Vagina (tissue), 2 donors: ENCODE measurements at regions not wholly inside any gene's neighbourhood (a gene's known extent, or its start where the extent isn't known, plus 50 kb on each side); places are given as distances from the start of the nearest gene placed in this dataset.

Source experiments
- POLR2A ChIP-seq, 2 donors: fragments of 450-650 bp; IDR thresholded peaks; one replicate each; pipeline ENCODE4 v1.6.1; 2017; ENCODE audit warnings: antibody characterized with exemption in 2 of 2, mild to moderate bottlenecking in 2 of 2, moderate library complexity in 2 of 2
- TF ChIP-seq, protein P1 (sequence below), 3 experiments: fragments of 450-650 bp in 2 of 3; fragments of 200-600 bp in 1 of 3; sonication (generic) in 1 of 3; IDR thresholded peaks; one replicate each; pipeline ENCODE4 v1.5.1; 2017 to 2019; ENCODE audit warnings: antibody characterized with exemption in 3 of 3, mild to moderate bottlenecking in 2 of 3, moderate library complexity in 2 of 3

DNA sequence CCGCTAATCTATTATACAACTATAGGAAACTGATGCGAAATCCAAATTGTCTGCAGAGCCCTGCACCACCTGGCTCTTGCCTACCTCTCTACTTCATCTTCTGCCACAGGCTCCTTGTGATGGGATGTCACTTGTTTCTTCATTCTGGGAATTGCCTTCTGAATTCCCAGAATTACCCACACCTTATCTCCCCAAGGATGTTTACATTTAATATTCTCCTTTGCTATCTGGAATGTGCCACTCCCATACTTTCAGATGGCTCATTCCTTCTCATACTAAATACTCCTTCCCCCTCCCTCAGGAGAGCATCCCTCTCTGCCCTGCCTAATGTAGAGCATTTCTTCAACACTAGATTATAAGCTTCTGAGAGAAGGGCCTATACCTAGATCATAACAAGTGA is 573.1 kb downstream of the GALC start:
- TF ChIP-seq, protein P1, sequence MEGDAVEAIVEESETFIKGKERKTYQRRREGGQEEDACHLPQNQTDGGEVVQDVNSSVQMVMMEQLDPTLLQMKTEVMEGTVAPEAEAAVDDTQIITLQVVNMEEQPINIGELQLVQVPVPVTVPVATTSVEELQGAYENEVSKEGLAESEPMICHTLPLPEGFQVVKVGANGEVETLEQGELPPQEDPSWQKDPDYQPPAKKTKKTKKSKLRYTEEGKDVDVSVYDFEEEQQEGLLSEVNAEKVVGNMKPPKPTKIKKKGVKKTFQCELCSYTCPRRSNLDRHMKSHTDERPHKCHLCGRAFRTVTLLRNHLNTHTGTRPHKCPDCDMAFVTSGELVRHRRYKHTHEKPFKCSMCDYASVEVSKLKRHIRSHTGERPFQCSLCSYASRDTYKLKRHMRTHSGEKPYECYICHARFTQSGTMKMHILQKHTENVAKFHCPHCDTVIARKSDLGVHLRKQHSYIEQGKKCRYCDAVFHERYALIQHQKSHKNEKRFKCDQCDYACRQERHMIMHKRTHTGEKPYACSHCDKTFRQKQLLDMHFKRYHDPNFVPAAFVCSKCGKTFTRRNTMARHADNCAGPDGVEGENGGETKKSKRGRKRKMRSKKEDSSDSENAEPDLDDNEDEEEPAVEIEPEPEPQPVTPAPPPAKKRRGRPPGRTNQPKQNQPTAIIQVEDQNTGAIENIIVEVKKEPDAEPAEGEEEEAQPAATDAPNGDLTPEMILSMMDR (IDR thresholded peaks at IDR 0.05): no peak
- no peak for TF ChIP-seq POLR2A (IDR thresholded peaks at IDR 0.05)
